Left ventricle myocardium superior (tissue), 1 donor: ENCODE measurements at regions not wholly inside any gene's neighbourhood (a gene's known extent, or its start where the extent isn't known, plus 50 kb on each side); places are given as distances from the start of the nearest gene placed in this dataset.
"Not testable (repeated sequence)": the region's sequence is repeated elsewhere in the genome, so short reads cannot be mapped to it uniquely, and the experiment has no call there.

ENCODE experiments used
- ATAC-seq: fragments of 200-7000 bp; cut with Tn5 transposase; one replicate; pipeline ENCODE4 v1.9.1; 2020; ENCODE audit warnings: mild to moderate bottlenecking, moderate library complexity
- DNase-seq: peaks from one replicate; pipeline ENCODE4 v3.0.0-alpha.2; 2020
- intact Hi-C: fragments of 100-400 bp; cut with micrococcal nuclease; formaldehyde crosslinking; loops from one replicate; pipeline ENCODE4 v1.11.0; 2022
- donor health status: DM: no; HTN: yes; CAD: no; lungs with severe emphysema.

DNA sequence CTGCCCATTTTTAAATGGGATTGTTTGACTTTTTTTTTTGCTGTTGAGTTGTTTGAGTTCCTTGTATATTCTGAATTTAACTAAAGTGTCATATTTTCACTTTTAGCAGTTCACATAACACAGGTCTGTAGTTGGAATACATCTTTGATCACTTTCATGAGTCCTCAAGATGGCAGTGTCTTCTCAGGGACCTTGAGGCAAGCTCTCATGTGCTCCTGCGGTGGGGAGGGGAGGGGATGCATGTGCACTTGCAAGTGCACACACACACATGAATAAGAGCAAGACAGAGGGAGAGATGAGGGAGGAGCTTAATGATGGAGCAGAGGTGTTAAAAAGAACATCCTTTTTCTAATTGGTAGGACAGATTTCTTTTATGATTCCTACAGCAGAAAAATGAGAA lies 291.4 kb upstream of the OR4E1 start:
- DNase-seq: no peak
- ATAC-seq: no peak
- intact Hi-C loops: no loop called here

DNA sequence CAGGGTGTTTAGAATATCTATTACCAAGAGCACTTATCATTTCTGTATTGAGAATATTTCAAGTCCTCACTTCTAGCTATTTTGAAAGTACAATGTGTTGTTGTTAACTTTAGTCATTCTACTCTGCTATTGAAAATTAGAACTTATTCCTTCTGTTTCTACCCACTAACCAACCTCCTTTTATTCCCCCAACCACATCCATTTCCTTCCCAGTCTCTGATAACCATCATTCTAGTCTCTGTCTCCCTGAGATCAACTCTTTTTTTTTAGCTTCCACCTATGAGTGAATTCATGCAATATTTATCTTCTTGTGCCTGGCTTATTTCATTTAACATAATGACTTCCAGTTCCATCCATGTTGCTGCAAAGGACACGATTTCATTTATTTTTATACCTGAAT lies 290.6 kb upstream of the OR4E1 start:
- no peak for ATAC-seq
- intact Hi-C loops: no loop called here
- no peak for DNase-seq

DNA sequence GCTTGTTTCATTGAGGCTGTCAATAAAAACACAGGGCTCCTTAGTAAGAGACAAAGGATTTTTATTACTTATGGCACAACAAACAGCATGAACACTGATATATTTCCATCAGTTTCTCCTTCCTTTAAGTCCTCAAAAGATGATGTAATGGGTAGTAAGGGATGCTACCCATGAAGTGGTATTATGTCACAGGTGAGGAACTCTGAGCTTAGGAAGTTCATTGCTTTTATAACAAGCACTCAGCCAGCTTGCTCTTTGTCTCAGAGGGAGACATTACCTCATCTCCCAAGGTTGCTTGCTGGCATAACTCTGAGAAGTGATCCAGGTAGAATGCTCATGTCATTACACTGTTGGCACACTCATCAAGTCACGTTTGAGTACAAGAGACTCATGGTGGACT lies 287.0 kb upstream of the OR4E1 start:
- DNase-seq (no peak), ATAC-seq (no peak)
- intact Hi-C loops: no loop called here

DNA sequence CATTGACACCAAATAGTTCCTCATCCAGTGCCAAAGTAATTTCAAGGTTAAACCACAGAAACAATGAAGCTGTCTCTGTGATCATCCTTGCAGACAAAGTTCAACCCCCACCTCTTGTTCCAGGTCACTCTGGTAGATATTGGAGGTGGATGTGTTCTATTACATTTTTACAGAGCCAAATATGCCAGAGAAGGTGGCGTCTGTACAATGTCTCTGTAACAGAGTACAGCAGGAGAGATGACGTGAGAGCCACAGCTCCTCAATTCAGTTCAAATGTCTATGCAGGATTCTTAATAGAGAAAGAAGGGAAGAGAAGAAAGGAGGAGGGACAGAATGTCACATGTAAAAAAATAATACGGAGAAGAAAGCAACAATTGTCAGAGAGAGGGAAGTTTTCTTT lies 268.3 kb upstream of the OR4E1 start:
- DNase-seq (no peak), ATAC-seq (no peak)
- intact Hi-C loops: no loop called here

DNA sequence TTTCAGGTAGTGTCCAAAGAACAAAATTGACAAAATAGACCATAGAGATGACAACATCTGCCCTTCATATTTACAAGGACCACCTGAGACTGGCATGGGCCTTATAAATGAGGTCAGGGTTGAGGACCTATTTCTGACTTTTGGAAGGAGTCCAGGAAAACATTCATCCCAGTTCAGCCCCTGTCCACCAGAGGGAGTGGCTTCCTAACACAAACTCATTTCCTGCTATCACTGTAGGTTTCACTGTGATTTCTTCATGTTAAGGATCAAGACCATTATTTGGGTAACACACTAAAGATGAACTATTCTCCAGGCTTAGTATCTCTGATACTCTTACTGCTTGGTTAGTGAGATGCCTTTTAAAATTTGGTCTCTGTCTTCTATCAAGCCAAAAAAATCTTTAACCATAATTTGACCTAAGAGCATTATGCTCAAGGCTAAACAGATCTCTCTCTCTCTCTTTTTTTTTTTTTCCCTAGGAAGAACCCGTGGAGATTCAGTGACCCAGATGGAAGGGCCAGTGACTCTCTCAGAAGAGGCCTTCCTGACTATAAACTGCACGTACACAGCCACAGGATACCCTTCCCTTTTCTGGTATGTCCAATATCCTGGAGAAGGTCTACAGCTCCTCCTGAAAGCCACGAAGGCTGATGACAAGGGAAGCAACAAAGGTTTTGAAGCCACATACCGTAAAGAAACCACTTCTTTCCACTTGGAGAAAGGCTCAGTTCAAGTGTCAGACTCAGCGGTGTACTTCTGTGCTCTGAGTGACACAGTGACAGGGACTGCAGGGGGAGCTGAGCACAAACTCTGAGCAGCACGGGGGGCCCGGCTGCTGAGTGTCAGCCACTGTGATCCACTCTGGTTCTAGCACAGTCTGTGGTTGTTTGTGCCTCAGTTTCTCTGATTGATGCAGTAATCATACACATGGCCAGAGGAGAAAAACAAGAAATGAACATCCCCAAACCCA lies 267.6 kb upstream of the OR4E1 start:
- no peak for DNase-seq
- ATAC-seq: no peak
- intact Hi-C loops: no loop called here

DNA sequence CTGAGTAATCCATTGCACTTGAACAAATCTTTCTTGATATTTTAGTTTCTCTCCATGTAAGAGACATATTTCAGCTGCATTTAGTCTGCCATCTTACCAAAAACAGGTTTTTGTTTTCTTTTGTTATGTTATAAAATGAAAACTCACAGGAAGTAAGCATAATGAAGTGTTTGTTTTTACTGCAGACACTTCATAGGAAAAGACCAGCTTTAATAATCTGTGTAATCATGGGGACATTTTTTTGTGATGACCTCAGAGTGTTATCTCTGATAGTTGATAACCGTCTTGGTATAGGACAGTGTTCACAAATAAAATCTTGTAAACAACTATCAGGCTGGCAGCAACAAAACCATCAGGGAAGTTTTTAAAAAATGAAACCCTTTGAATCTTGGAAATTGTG lies 266.2 kb upstream of the OR4E1 start:
- intact Hi-C loops: no loop called here
- no peak for DNase-seq
- ATAC-seq: no peak

DNA sequence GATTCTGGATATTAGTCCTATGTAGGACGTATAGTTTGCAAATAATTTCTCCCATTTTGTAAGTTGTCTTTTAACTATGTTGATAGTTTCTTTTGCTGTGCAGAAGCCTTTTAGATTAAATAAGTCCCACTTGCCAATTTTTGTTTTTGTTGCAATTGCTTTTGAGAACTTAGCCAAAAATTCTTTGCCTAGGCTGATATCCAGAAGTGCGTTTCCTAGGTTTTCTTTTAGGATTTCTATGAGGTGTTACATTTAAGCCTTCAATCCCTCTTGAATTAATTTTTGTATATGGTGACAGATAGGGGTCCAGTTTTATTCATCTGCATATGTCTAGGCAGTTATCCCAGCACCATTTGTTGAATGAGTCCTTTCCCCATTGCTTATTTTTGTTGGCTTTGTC lies 264.4 kb upstream of the OR4E1 start:
- ATAC-seq: no peak
- no peak for DNase-seq
- intact Hi-C loops: no loop called here

DNA sequence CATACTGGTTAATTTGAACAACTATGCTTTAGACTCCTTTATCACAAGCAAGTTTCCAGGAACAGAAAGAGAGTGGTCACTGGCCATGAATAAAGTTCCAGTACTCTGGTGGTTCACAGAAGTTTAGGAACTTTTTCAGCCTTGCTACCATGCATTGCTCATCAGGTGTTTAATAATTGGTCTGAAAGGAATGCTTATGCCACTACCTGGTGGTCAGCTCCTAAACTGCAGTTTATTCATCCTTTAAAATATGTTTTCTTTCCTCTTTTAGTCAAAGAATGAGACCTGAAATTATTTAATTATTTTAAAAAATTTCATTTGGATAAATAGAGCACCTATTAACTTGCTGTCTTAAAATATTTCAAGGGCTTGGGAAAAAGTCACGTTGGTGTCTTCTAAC lies 260.1 kb upstream of the OR4E1 start:
- no peak for ATAC-seq
- DNase-seq: no peak
- intact Hi-C loops: no loop called here

DNA sequence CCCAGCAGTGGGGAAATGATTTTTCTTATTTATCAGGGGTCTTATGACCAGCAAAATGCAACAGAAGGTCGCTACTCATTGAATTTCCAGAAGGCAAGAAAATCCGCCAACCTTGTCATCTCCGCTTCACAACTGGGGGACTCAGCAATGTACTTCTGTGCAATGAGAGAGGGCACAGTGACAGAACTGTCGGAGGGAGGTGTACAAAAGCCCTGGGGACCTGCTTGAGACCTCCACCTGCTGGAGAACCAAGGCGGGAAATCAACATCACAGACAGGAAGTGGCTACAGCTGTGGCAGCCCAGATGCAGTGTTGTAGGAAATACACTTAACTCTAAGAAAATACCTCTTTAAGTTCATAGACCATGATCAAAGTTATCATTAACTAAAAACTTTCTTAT lies 250.9 kb upstream of the OR4E1 start:
- intact Hi-C loops: no loop called here
- ATAC-seq: no peak
- no peak for DNase-seq

DNA sequence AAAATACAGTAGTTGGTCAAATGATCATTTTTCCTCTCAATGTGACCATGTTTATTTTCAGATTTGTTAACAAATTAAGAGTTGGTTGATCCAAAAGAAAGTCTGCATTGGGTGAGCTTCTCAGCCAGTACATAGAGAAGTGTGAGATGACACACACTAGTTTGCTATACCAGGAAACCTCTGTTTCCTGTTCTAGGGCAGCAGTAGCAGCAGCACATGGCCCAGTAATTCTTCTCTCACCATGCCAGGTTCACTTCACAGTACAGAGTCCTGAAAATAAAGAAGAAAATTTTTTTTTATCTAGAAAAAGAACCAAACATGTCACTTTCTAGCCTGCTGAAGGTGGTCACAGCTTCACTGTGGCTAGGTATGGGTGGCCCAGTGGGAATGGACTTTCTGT lies 250.2 kb upstream of the OR4E1 start:
- intact Hi-C loops: no loop called here
- no peak for ATAC-seq
- DNase-seq: no peak

DNA sequence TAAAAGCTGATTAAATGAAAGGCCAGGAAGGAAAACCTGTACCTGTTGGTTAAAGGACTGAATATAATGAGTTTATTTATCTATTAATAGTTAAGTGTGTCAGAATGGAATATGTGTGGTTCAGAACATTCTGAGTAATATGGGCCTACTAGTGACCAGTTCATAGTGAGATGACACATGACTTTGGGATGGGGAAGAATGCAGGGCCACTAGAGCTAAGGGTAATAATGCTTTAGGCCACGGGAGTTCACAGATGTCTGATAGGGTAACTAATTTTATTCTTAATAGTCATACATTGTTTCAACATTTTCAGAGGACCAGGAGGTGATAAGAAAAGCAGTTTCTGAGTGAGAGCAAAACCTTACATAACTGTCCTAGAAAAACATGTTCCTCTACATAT lies 247.8 kb upstream of the OR4E1 start:
- intact Hi-C loops: no loop called here

DNA sequence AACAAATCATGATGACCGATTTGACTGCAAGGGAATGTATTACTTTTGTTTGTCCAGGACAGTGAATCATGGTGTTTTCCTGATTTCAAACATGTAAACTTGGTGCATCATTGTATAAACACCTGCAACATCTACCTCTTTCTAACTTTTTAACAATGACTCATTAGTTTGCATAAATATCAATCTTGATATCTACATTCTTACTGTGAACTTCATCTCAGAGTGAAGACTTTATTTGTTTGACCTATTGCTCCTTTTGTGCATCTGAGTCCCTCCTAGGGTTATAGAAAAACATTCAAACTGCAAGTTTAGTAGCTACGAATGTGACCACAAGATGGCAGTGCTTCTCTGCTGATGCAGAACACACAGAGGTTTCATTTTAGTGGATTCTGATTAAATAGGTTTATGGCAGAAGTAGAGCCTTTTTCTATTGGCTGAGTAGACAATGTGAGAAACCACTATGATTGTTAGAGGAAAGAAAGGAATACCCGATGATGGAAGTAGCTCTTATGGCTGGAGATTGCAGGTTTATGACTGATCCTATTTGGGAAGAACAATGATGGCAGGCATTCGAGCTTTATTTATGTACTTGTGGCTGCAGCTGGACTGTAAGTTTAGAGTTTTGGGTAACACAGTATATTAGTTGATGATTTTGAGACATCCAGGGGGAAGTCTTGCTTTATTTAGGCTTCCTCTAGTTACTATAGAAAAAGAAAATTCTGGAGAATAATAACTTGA lies 244.2 kb upstream of the OR4E1 start:
- peak; percentile 26 for ATAC-seq

More for the DNA sequence above, 247.8 kb upstream of the OR4E1 start:
- ATAC-seq (no peak), DNase-seq (no peak)

DNA sequence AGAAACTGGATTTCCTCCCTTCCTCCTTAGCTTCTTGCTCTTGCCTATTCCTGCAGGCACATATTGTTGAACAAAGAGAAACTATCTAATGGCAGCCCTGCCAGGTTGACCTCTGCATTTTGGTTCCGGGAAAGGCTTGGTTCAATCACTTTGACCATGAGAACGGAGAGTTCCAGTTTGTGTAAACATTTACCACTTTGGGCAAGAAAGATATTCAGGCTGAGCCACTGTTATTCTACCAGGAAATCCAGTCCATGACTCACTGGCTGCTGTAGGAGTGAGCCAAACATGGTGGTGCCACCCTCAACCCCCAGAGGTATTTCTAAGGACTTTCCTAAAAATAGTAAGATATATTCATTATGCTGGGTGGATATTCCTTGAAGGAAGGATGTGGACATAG lies 242.2 kb upstream of the OR4E1 start:
- DNase-seq: no peak
- intact Hi-C loops: no loop called here
- no peak for ATAC-seq

More for the DNA sequence above, 244.2 kb upstream of the OR4E1 start:
- DNase-seq: no peak
- intact Hi-C loops: no loop called here

DNA sequence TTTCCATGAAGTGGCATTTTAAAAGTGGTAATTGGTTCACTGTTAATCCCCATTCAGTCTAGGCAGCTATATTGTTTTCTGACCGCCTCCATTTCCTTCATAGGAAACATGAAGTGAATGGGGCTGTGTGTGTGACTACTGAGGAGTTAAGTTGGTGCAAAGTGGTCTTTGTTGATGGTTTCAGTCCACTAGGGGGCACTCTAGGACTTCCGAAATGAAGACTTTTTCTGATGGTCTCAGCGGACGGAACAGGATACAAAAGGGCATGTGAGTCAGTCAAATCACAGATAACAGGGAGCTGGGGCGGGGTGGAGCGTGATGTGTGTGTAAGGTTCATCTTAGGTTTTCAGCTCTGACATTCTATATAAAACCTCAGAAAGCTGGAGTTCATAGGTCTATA lies 240.1 kb upstream of the OR4E1 start:
- intact Hi-C loops: no loop called here
- ATAC-seq (peak; percentile 48), DNase-seq (peak; percentile 27)

DNA sequence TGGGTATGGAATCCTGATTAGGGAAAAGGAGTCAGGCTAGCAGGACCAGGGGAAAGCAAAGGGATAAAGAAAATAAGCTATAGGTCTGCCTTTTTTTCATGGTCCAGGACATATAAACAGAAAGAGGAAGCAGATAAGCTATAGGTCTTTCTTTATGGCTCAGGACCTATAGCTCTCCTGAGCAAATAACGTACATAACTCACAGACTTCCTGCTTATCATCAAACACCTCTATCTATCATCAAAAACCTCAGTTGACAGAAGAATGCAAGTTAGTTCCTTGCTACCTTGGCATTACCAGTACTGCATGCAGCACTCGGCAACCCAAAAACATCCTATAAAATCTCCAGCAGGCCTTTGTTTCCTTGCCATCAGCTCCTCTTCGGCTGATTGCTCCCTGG lies 238.7 kb upstream of the OR4E1 start:
- DNase-seq (no peak), ATAC-seq (no peak)
- intact Hi-C loops: no loop called here

DNA sequence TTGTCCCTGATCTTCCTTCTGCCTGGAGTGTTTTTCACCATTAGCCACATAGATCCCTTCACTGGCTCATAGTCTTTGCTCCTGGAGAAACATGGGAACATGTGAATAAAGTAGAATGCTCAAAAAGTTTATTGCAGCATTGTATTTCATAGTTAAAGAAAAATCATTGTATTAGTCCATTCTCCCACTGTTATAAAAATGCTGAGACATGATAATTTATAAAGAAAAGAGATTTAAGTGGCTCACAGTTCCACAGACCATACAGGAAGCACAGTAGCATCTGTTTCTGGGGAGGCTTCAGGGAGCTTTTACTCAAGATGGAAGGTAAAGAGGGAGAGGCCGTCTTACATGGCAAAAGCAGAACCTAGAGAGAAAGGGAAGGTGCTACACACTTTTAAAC lies 238.3 kb upstream of the OR4E1 start:
- ATAC-seq (no peak), DNase-seq (no peak)
- intact Hi-C loops: no loop called here

DNA sequence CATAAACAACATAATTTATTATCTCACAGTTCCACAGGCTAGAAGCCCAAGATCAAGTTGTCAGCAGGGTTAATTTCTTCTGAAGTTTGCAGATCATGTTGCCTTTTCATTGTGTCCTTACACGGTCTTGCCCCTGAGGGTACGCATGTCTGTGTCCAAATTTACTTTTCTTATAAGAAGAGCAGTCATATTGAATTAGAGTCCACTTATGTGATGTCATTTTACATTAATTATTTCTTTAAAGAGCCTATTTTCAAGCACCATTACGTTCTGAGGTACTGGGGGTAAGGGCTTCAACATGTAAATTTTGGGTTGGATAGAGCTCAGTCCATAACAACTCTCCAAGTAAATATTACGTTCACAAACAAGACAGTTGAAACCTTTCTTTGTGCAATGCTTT lies 236.6 kb upstream of the OR4E1 start:
- ATAC-seq (no peak), DNase-seq (no peak)
- intact Hi-C loops: no loop called here

DNA sequence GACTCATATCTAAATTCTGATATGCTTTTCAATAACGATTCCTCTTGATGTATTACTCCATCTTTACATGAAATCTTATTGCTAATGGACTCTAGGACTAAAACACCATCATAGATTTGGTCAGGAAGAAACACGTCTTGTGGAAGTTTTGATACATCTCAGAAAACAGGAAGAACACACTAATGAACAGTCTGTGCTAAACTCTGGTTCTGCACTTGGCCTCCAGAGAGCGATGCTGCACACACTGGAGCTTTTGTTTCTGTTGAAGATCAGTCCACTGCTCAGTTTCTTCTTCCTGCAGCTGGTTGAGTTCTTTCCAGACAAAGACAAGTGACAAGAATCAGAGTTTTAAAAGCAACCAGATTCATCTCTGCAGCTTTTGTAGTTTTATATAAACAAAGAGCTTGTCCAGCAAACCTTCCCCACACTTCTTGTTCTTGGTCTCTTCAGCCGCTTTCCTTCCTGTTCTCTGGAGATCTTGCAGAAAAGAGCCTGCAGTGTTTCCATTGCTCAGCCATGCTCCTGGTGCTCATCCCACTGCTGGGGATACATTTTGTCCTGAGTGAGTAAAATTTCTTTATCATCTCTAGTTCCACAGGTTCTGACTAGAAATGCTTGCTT lies 229.1 kb upstream of the OR4E1 start:
- DNase-seq: no peak
- intact Hi-C loops: no loop called here
- ATAC-seq: no peak

DNA sequence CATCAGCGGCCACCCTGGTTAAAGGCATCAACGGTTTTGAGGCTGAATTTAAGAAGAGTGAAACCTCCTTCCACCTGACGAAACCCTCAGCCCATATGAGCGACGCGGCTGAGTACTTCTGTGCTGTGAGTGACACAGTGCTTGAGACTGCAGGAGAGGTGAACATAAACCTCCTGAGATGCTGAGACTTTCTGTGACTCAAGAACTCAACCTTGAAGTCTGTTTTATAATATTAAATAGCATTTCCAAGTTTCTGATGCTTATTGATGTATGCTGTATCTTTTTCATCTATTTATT lies 221.2 kb upstream of the OR4E1 start:
- intact Hi-C loops, ATAC-seq, DNase-seq: not testable (repeated sequence)
